SJSA1 (cell line): ENCODE measurements at regions not wholly inside any gene's neighbourhood (a gene's known extent, or its start where the extent isn't known, plus 50 kb on each side); places are given as distances from the start of the nearest gene placed in this dataset.
A peak's percentile ranks its signal among the peaks of the same experiment; 100 is the strongest.

Experiments used
- DNase-seq, 2 experiments: peaks; one replicate each; pipeline ENCODE4 v3.0.0-alpha.2; 2015 to 2020; ENCODE audit warnings: low spot score in 2 of 2, low read depth in 1 of 2
- H3K27ac ChIP-seq: fragments of 250-450 bp; sonication (Bioruptor Pico); 2 replicates; pipeline ENCODE4 v1.5.1; 2020; ENCODE audit warnings: mild to moderate bottlenecking, moderate library complexity
- H3K27me3 ChIP-seq: fragments of 250-450 bp; sonication (Bioruptor Pico); replicated peaks from 2 replicates; pipeline ENCODE4 v1.5.1; 2020; ENCODE audit warnings: mild to moderate bottlenecking, moderate library complexity
- H3K36me3 ChIP-seq: fragments of 250-450 bp; sonication (Bioruptor Pico); 2 replicates; pipeline ENCODE4 v1.5.1; 2020; ENCODE audit warnings: mild to moderate bottlenecking
- H3K4me1 ChIP-seq: fragments of 250-450 bp; sonication (Bioruptor Pico); replicated peaks from 2 replicates; pipeline ENCODE4 v1.6.1; 2021; ENCODE audit warnings: mild to moderate bottlenecking
- H3K4me3 ChIP-seq: fragments of 250-450 bp; sonication (Bioruptor Pico); 2 replicates; pipeline ENCODE4 v1.5.1; 2020; ENCODE audit warnings: mild to moderate bottlenecking
- H3K9me3 ChIP-seq: fragments of 250-450 bp; sonication (Bioruptor Pico); replicated peaks from 2 replicates; pipeline ENCODE4 v1.5.1; 2020; ENCODE audit warnings: mild to moderate bottlenecking

- no peak for DNase-seq
- Histone ChIP-seq H3K4me1 (no peaks in the 10 kb centered on the region), H3K4me3 (no peak overlapping the region), H3K36me3 (no peaks in the 10 kb centered on the region), H3K27me3 (no peaks in the 10 kb centered on the region), H3K9me3 (no peaks in the 10 kb centered on the region), H3K27ac (no peak overlapping the region)
These were observed 116.9 kb upstream of the UXS1 start for GRCh38 chr2:106311041-106311370.

DNA sequence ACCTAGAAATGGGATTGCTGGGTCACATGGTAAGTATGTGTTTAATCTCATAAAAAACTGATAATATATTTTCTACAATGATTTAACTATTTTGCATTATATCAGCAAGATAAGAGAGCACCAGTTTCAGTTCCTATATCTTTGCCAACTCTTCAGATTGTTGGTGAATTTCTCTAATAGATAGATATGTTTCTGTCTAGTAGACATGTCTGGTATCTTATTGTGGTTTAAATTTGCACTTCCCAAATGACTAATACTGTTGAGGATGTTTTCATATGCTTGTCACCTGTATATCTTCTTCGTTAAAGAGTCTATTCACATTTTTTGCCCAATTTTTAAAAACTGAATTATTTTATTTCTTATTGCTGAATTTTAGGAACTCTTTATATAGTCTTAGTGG is 113.8 kb upstream of the UXS1 start:
- Histone ChIP-seq H3K9me3 (no peaks in the 10 kb centered on the region), H3K27ac (no peak overlapping the region), H3K4me1 (no peaks in the 10 kb centered on the region), H3K27me3 (no peaks in the 10 kb centered on the region), H3K36me3 (no peaks in the 10 kb centered on the region), H3K4me3 (no peak overlapping the region)
- no peak for DNase-seq

GRCh38 chr2:106306387-106306786 is 112.3 kb upstream of the UXS1 start:
- Histone ChIP-seq H3K4me3 (no peak overlapping the region), H3K9me3 (no peaks in the 10 kb centered on the region)

DNA sequence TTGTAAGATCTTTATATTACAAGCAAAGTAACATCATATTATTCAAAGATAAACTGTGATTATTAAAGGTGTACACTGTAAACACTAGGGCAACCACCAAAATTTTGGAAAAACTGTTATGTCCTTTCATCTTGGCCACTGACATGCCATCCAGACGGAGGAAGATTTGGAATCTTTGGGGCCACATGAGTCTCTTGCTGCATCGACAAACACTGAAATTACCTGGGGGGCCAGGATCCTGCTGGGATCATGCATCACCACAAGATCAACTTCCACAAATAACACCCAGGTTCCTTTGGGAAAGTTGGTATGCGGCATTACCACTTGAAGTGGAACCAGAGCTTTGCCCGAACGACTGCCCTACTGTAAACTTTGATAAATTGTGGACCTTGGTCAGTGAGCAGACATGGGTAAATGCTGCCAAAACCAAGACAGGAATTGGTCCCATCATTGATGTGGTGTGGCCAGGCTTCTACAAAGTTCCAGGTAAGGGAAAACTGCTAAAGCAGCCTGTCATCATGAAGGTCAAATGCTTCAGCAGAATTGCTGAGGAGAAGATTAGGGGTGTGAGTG is 110.6 kb upstream of the UXS1 start:
- Histone ChIP-seq H3K4me1 (no peaks in the 10 kb centered on the region), H3K9me3 (no peaks in the 10 kb centered on the region), H3K27ac (no peak overlapping the region), H3K27me3 (no peaks in the 10 kb centered on the region), H3K4me3 (no peak overlapping the region), H3K36me3 (no peaks in the 10 kb centered on the region)
- no peak for DNase-seq

More at GRCh38 chr2:106306387-106306786, 112.3 kb upstream of the UXS1 start:
- Histone ChIP-seq H3K27me3 (no peaks in the 10 kb centered on the region), H3K4me1 (no peaks in the 10 kb centered on the region), H3K36me3 (no peaks in the 10 kb centered on the region), H3K27ac (no peak overlapping the region)
- no peak for DNase-seq

- DNase-seq, result no peak
- Histone ChIP-seq H3K4me1 (no peaks in the 10 kb centered on the region), H3K4me3 (no peak overlapping the region), H3K27me3 (no peaks in the 10 kb centered on the region), H3K9me3 (no peaks in the 10 kb centered on the region), H3K27ac (no peak overlapping the region), H3K36me3 (no peaks in the 10 kb centered on the region)
These were observed 105.6 kb upstream of the UXS1 start for GRCh38 chr2:106299696-106300095.

DNA sequence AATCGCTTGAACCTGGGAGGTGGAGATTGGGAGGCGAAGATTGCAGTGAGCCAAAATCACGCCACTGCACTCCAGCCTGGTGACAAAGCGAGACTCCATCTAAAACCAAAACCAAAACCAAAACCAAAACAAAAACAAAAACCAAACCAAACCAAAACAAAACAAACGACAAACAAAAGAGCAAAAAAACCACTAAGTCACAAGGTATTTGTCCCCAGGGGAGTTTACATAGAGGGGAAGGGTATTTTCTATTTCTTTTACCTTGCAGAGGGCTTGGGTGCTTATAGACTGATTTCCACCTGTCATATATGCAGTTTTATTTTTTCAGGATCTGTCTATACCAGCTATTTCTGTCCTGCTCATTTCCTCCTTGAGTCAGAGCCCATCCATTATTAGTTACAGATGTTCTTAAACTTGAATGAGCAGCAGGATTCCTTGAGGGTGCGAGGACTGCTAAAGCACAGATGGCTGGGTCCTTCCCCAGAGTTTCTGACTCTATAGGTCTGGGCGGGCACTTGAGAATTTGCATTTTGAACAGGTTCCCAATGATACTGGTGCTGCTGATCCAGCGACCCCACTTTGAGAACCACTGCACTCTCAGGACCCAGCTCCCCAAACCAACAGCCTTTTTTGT is 102.2 kb upstream of the UXS1 start:
- Histone ChIP-seq H3K4me1 (no peaks in the 10 kb centered on the region), H3K36me3 (no peaks in the 10 kb centered on the region), H3K27me3 (no peaks in the 10 kb centered on the region), H3K9me3 (no peaks in the 10 kb centered on the region), H3K27ac (no peak overlapping the region), H3K4me3 (no peak overlapping the region)
- no peak for DNase-seq

DNA sequence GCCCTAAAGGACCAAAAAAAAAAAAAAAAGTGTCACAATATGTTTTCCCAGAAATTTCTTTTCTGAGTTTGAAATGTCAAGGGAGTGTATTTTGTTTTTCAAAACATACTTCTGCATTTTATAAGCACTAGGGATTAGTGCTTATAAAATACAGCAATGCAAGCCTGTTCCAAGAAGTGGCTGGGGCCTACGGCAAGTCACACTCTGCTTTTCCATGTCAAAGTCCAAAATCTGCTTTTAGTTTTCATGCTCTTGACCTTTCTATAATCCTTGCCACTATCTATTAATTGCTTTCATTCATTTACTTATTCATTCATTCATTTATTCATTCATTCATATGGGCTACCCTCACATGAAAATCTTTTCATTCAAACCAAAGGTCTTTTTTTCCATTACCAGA is 100.1 kb upstream of the UXS1 start:
- Histone ChIP-seq H3K36me3 (no peaks in the 10 kb centered on the region), H3K27ac (no peak overlapping the region), H3K9me3 (no peaks in the 10 kb centered on the region), H3K4me3 (no peak overlapping the region), H3K27me3 (no peaks in the 10 kb centered on the region), H3K4me1 (no peaks in the 10 kb centered on the region)
- DNase-seq, result no peak

DNA sequence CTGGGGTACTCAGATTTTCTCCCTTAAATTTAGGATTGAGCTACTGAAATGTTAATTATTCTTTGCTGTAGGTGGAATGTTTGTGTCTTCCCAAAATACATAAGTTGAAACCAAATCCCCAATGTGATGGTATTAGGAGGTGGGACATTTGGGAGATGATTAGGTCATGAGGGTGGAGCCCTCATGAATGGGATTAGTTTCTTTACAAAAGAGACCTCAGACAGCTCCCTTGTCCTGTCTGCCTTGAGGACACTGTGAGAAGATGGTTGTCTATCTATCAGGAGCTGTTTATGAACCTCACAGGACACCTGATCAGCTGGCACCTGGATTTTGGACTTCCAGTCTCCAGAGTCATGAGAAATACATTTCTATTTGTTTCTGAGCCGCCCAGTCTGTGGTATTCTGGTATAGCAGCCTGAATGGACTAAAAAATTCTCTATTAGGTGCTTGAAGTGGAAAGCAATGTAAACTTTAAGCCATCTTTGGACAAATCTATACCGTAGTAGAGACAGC is 99.2 kb upstream of the UXS1 start:
- peak in 1 of 2 experiments; percentile 0 for DNase-seq
- Histone ChIP-seq H3K9me3 (no peaks in the 10 kb centered on the region), H3K36me3 (no peaks in the 10 kb centered on the region), H3K4me3 (no peak overlapping the region), H3K4me1 (no peaks in the 10 kb centered on the region), H3K27me3 (no peaks in the 10 kb centered on the region), H3K27ac (no peak overlapping the region)

DNA sequence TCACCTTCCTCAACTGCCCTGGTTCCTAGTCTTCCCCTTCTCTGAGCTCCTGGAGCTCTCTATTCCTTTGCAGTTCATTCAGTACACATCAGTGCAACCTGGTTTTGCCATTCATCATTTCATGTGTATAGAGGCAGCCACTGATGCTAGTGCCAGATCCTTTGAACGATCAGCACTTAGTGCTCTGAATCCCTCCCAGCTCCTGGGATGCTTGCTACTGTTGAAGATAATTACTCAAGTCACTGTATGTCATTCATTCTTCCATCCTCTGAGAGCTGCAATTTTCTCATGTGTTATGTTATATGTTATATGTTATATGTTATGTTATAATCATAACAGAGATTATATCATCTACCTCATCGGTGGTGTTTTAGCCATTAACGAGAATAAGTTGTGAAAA is 98.5 kb upstream of the UXS1 start:
- Histone ChIP-seq H3K9me3 (no peaks in the 10 kb centered on the region), H3K36me3 (no peaks in the 10 kb centered on the region), H3K4me1 (no peaks in the 10 kb centered on the region), H3K27ac (no peak overlapping the region), H3K4me3 (no peak overlapping the region), H3K27me3 (no peaks in the 10 kb centered on the region)
- DNase-seq, result peak in 1 of 2 experiments; percentile 9

GRCh38 chr2:106288873-106289272 is 94.8 kb upstream of the UXS1 start:
- DNase-seq, result peak in 1 of 2 experiments; percentile 13
- H3K4me3 ChIP-seq, result no peak overlapping the region
- no peak overlapping the region for H3K27ac ChIP-seq
- no peaks in the 10 kb centered on the region for H3K36me3 ChIP-seq
- H3K9me3 ChIP-seq, result no peaks in the 10 kb centered on the region
- H3K4me1 ChIP-seq, result no peaks in the 10 kb centered on the region
- no peaks in the 10 kb centered on the region for H3K27me3 ChIP-seq

DNA sequence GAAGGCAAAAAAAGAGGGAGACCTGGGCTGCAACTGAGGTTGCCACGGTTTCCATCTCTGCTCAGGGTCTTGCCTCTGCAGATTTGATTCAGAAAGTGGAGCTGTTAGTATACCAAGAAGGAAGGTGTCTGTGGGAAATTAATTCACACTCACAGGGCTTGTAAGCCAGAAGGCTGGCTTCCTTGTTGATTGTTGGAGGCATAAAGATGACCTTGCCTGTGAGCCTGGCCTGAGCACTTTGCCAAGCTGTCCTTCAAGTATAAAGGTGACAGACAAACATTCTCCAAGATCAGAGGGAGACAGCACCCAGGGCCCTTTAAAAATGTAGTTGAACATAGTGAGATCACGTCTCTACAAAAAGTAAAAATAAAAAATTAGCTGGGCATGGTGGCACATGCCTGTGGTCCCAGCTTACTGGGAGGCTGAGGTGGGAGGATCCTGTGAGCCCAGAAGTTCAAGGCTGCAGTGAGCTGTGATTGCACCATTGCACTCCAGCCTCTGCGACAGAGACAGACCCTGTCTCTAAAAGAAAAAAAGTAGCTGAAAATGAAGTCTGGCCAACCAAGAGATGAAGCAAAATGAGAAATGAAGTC is 91.2 kb upstream of the UXS1 start:
- no peak overlapping the region for H3K27ac ChIP-seq
- H3K36me3 ChIP-seq, result no peaks in the 10 kb centered on the region
- no peak overlapping the region for H3K4me3 ChIP-seq
- no peaks in the 10 kb centered on the region for H3K4me1 ChIP-seq
- H3K9me3 ChIP-seq, result no peaks in the 10 kb centered on the region
- no peak for DNase-seq
- H3K27me3 ChIP-seq, result no peaks in the 10 kb centered on the region

GRCh38 chr2:106284691-106285202 is 90.6 kb upstream of the UXS1 start:
- H3K9me3 ChIP-seq, result no peaks in the 10 kb centered on the region
- H3K27ac ChIP-seq, result no peak overlapping the region
- no peaks in the 10 kb centered on the region for H3K36me3 ChIP-seq
- H3K27me3 ChIP-seq, result no peaks in the 10 kb centered on the region
- H3K4me3 ChIP-seq, result no peak overlapping the region
- no peak for DNase-seq
- no peaks in the 10 kb centered on the region for H3K4me1 ChIP-seq

- Histone ChIP-seq H3K36me3 (no peaks in the 10 kb centered on the region), H3K4me1 (no peaks in the 10 kb centered on the region), H3K4me3 (no peak overlapping the region), H3K9me3 (no peaks in the 10 kb centered on the region), H3K27ac (no peak overlapping the region), H3K27me3 (no peaks in the 10 kb centered on the region)
- no peak for DNase-seq
These were observed 90.2 kb upstream of the UXS1 start for GRCh38 chr2:106284255-106284654.
